Keratinocyte (primary cell): ENCODE measurements at regions not wholly inside any gene's neighbourhood (a gene's known extent, or its start where the extent isn't known, plus 50 kb on each side); places are given as distances from the start of the nearest gene placed in this dataset.

ENCODE experiments used
- DNase-seq: peaks from one replicate; pipeline ENCODE4 v3.0.0-alpha.2; 2011; ENCODE audit warnings: low read depth, missing footprints, low spot score
- FAIRE-seq: peaks from 2 replicates; lab custom pipeline; 2011; peaks lifted over from hg19 to GRCh38; lab: Jason Lieb, UNC
- H2AFZ ChIP-seq: 2 replicates; pipeline ENCODE4 v1.6.0; 2012; ENCODE audit warnings: low read length, control low read depth, inconsistent platforms; ENCODE audit not compliant: control insufficient read depth
- H3K27ac ChIP-seq: 2 replicates; pipeline ENCODE4 v1.5.1; 2011; ENCODE audit warnings: low read length; ENCODE audit not compliant: control insufficient read depth, insufficient read depth
- H3K27me3 ChIP-seq: 3 replicates; pipeline ENCODE4 v1.6.0; 2011; ENCODE audit warnings: low read length; ENCODE audit not compliant: control insufficient read depth, insufficient read depth; ENCODE audit errors: extremely low read depth
- H3K36me3 ChIP-seq, 2 experiments: 2 replicates in 1 of 2; 3 replicates in 1 of 2; pipeline ENCODE4 v1.5.1; 2011; ENCODE audit warnings: low read length in 2 of 2, mild to moderate bottlenecking in 1 of 2; ENCODE audit not compliant: control insufficient read depth in 2 of 2, insufficient read depth in 2 of 2; ENCODE audit errors: extremely low read depth in 1 of 2
- H3K4me1 ChIP-seq: 3 replicates; pipeline ENCODE4 v1.5.1; 2011; ENCODE audit warnings: low read length; ENCODE audit not compliant: control insufficient read depth, insufficient read depth; ENCODE audit errors: extremely low read depth
- H3K4me2 ChIP-seq: 3 replicates; pipeline ENCODE4 v1.6.0; 2011; ENCODE audit warnings: low read depth, low read length; ENCODE audit not compliant: control insufficient read depth, insufficient read depth; ENCODE audit errors: extremely low read depth
- H3K4me3 ChIP-seq, 3 experiments: fragments of 200-600 bp in 1 of 3; sonication (generic) in 1 of 3; 2 replicates in 2 of 3; 3 replicates in 1 of 3; pipeline ENCODE4 v1.5.1; 2011 to 2016; ENCODE audit warnings: low read length in 3 of 3, mild to moderate bottlenecking in 3 of 3, control low read depth in 2 of 3, inconsistent platforms in 1 of 3, low read depth in 1 of 3, mixed read lengths in 1 of 3, mixed run types in 1 of 3, moderate library complexity in 1 of 3; ENCODE audit not compliant: control insufficient read depth in 2 of 3, insufficient read depth in 2 of 3; ENCODE audit errors: extremely low read depth in 1 of 3
- H3K79me2 ChIP-seq: 2 replicates; pipeline ENCODE4 v1.6.0; 2012; ENCODE audit warnings: low read length; ENCODE audit not compliant: control insufficient read depth, insufficient read depth
- H3K9ac ChIP-seq: 3 replicates; pipeline ENCODE4 v1.6.0; 2011; ENCODE audit warnings: low read length; ENCODE audit not compliant: control insufficient read depth, insufficient read depth; ENCODE audit errors: extremely low read depth
- H3K9me1 ChIP-seq: 3 replicates; pipeline ENCODE4 v1.6.0; 2011; ENCODE audit warnings: low read length; ENCODE audit not compliant: control insufficient read depth, insufficient read depth; ENCODE audit errors: extremely low read depth
- H3K9me3 ChIP-seq: 2 replicates; pipeline ENCODE4 v1.5.1; 2012; ENCODE audit warnings: low read depth, low read length; ENCODE audit not compliant: control insufficient read depth
- H4K20me1 ChIP-seq: 3 replicates; pipeline ENCODE4 v1.6.0; 2011; ENCODE audit warnings: low read length; ENCODE audit not compliant: control insufficient read depth, insufficient read depth; ENCODE audit errors: extremely low read depth
- CTCF ChIP-seq, 3 experiments: IDR thresholded peaks in 1 of 3; conservative IDR thresholded peaks in 1 of 3; optimal IDR thresholded peaks in 1 of 3; 2 replicates in 2 of 3; 3 replicates in 1 of 3; pipeline versions ENCODE3 to v1.5.1; 2011; ENCODE audit warnings: low read length in 3 of 3, mild to moderate bottlenecking in 3 of 3, moderate library complexity in 2 of 3, control low read depth in 1 of 3, inconsistent platforms in 1 of 3; ENCODE audit not compliant: insufficient read depth in 2 of 3; ENCODE audit errors: extremely low read depth in 1 of 3
- EZH2 ChIP-seq: IDR thresholded peaks from one replicate; pipeline ENCODE4 v1.6.1; 2012; ENCODE audit warnings: inconsistent platforms, mild to moderate bottlenecking, low read length, moderate library complexity
- dilution Hi-C: fragments of 300-500 bp; cut with MboI; formaldehyde crosslinking; loops from one replicate; pipeline ENCODE4 v1.7.0; 2020; ENCODE audit warnings: low sequenced_read_pairs; ENCODE audit not compliant: extremely low pct_ligation_motif_present

- no peak overlapping the region for H3K4me3 ChIP-seq
- no peak overlapping the region for H3K9ac ChIP-seq
Observed at GRCh38 chr3:137906985-137907649, 102.8 kb upstream of the CLDN18 start.

GRCh38 chr3:137924628-137925027 lies 85.3 kb upstream of the CLDN18 start:
- no peak overlapping the region for H3K9ac ChIP-seq
- no peaks in the 10 kb centered on the region for H3K9me1 ChIP-seq
- FAIRE-seq, result no peak
- no peaks in the 10 kb centered on the region for H3K4me1 ChIP-seq
- H3K27me3 ChIP-seq, result no peaks in the 10 kb centered on the region
- H3K36me3 ChIP-seq, result no peaks in the 10 kb centered on the region
- dilution Hi-C loops, result no loop called here
- no peaks in the 10 kb centered on the region for H3K79me2 ChIP-seq
- H4K20me1 ChIP-seq, result no peaks in the 10 kb centered on the region
- H3K9me3 ChIP-seq, result no peaks in the 10 kb centered on the region
- no peak overlapping the region for H2AFZ ChIP-seq
- H3K4me2 ChIP-seq, result no peak overlapping the region
- TF ChIP-seq EZH2 (no peak), CTCF (optimal IDR thresholded peaks at IDR 0.05 in 1 of 3, IDR thresholded peaks at IDR 0.05 in 1 of 3, conservative IDR thresholded peaks at IDR 0.05 in 1 of 3; ENCODE audit: extremely low read depth in 1 of 3, insufficient read depth in 2 of 3, low read length in 3 of 3) (no peak)
- no peak overlapping the region for H3K4me3 ChIP-seq
- no peak overlapping the region for H3K27ac ChIP-seq
- no peak for DNase-seq

More at GRCh38 chr3:137906985-137907649, 102.8 kb upstream of the CLDN18 start:
- Histone ChIP-seq H3K4me1 (no peaks in the 10 kb centered on the region), H2AFZ (no peak overlapping the region), H3K27ac (no peak overlapping the region), H3K79me2 (no peaks in the 10 kb centered on the region), H3K9me1 (no peaks in the 10 kb centered on the region), H3K9me3 (no peaks in the 10 kb centered on the region), H3K4me2 (no peak overlapping the region), H3K27me3 (no peaks in the 10 kb centered on the region), H3K36me3 (no peaks in the 10 kb centered on the region), H4K20me1 (no peaks in the 10 kb centered on the region)
- FAIRE-seq, result no peak
- TF ChIP-seq EZH2, result no peak
- no peak for TF ChIP-seq CTCF (optimal IDR thresholded peaks at IDR 0.05 in 1 of 3, IDR thresholded peaks at IDR 0.05 in 1 of 3, conservative IDR thresholded peaks at IDR 0.05 in 1 of 3; ENCODE audit: extremely low read depth in 1 of 3, insufficient read depth in 2 of 3, low read length in 3 of 3)
- dilution Hi-C loops, result no loop called here
- no peak for DNase-seq
